DOHH2 (cell line): ENCODE measurements at regions not wholly inside any gene's neighbourhood (a gene's known extent, or its start where the extent isn't known, plus 50 kb on each side); places are given as distances from the start of the nearest gene placed in this dataset.

ENCODE experiments used
- EZH2phosphoT487 ChIP-seq: fragments of 200-600 bp; sonication (generic); IDR thresholded peaks from 2 replicates; pipeline ENCODE4 v1.6.1; 2017; ENCODE audit warnings: borderline replicate concordance, mild to moderate bottlenecking, antibody characterized with exemption, low read length, moderate library complexity, mixed read lengths
- TF ChIP-seq, protein P1 (sequence below): fragments of 200-600 bp; sonication (generic); IDR thresholded peaks from one replicate; pipeline ENCODE4 v1.5.1; 2014; ENCODE audit warnings: antibody characterized with exemption, mild to moderate bottlenecking, low read depth, low read length; ENCODE audit not compliant: poor library complexity, severe bottlenecking

DNA sequence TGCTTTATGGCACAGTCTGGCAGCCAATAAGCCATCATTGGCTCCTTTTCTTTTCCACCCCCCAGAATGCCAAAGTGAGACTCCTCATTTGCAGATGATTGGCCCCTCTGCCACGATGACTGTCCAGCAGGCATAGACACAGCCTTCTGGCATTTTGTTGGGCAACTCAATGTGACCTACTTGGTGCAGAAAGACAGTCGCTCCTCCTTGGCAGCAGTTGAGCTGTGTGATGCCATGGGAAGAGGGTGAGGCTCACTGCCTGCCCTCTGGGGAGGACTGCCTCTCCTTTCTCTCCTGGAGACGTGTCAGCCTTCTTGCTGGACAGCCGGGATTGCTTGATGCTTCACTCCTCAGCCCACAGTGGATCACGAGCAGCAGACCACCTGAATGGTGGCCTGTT, 264.9 kb downstream of the C12orf75 start:
- TF ChIP-seq, protein P1, sequence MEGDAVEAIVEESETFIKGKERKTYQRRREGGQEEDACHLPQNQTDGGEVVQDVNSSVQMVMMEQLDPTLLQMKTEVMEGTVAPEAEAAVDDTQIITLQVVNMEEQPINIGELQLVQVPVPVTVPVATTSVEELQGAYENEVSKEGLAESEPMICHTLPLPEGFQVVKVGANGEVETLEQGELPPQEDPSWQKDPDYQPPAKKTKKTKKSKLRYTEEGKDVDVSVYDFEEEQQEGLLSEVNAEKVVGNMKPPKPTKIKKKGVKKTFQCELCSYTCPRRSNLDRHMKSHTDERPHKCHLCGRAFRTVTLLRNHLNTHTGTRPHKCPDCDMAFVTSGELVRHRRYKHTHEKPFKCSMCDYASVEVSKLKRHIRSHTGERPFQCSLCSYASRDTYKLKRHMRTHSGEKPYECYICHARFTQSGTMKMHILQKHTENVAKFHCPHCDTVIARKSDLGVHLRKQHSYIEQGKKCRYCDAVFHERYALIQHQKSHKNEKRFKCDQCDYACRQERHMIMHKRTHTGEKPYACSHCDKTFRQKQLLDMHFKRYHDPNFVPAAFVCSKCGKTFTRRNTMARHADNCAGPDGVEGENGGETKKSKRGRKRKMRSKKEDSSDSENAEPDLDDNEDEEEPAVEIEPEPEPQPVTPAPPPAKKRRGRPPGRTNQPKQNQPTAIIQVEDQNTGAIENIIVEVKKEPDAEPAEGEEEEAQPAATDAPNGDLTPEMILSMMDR, result no peak
- TF ChIP-seq EZH2phosphoT487, result no peak
